ENCODE measurements at regions not wholly inside any gene's neighbourhood (a gene's known extent, or its start where the extent isn't known, plus 50 kb on each side); places are given as distances from the start of the nearest gene placed in this dataset.

- TF ChIP-seq GATA1 (IDR thresholded peaks at IDR 0.05; ENCODE audit: low read depth, low read length) (no peak), POLR2A (IDR thresholded peaks at IDR 0.05; ENCODE audit: low read length) (no peak)
- no peak for DNase-seq
Measured at GRCh38 chr19:31715249-31715945, 366.2 kb upstream of the TSHZ3 start.

- TF ChIP-seq POLR2A (IDR thresholded peaks at IDR 0.05; ENCODE audit: low read length) (no peak), GATA1 (IDR thresholded peaks at IDR 0.05; ENCODE audit: low read depth, low read length) (no peak)
- no peak for DNase-seq
Measured at GRCh38 chr19:31716826-31717225, 367.6 kb upstream of the TSHZ3 start.

GRCh38 chr19:31717269-31717923 is 368.2 kb upstream of the TSHZ3 start:
- no peak for TF ChIP-seq POLR2A (IDR thresholded peaks at IDR 0.05; ENCODE audit: low read length)
- no peak for TF ChIP-seq GATA1 (IDR thresholded peaks at IDR 0.05; ENCODE audit: low read depth, low read length)
- DNase-seq = no peak

GRCh38 chr19:31718032-31718431 is 368.8 kb upstream of the TSHZ3 start:
- DNase-seq = no peak
- TF ChIP-seq POLR2A (IDR thresholded peaks at IDR 0.05; ENCODE audit: low read length) (no peak), GATA1 (IDR thresholded peaks at IDR 0.05; ENCODE audit: low read depth, low read length) (no peak)

GRCh38 chr19:31718898-31719297 is 369.7 kb upstream of the TSHZ3 start:
- no peak for TF ChIP-seq POLR2A (IDR thresholded peaks at IDR 0.05; ENCODE audit: low read length)
- TF ChIP-seq GATA1 (IDR thresholded peaks at IDR 0.05; ENCODE audit: low read depth, low read length) = no peak
- no peak for DNase-seq

- DNase-seq = no peak
- TF ChIP-seq GATA1 (IDR thresholded peaks at IDR 0.05; ENCODE audit: low read depth, low read length) (no peak), POLR2A (IDR thresholded peaks at IDR 0.05; ENCODE audit: low read length) (no peak)
Measured at GRCh38 chr19:31723101-31723500, 373.9 kb upstream of the TSHZ3 start.

GRCh38 chr19:31725051-31725450 is 375.8 kb upstream of the TSHZ3 start:
- DNase-seq = no peak
- no peak for TF ChIP-seq GATA1 (IDR thresholded peaks at IDR 0.05; ENCODE audit: low read depth, low read length)
- no peak for TF ChIP-seq POLR2A (IDR thresholded peaks at IDR 0.05; ENCODE audit: low read length)

GRCh38 chr19:31727536-31727935 is 378.3 kb upstream of the TSHZ3 start:
- no peak for DNase-seq
- TF ChIP-seq GATA1 (IDR thresholded peaks at IDR 0.05; ENCODE audit: low read depth, low read length) (no peak), POLR2A (IDR thresholded peaks at IDR 0.05; ENCODE audit: low read length) (no peak)

GRCh38 chr19:31730270-31730669 is 381.0 kb upstream of the TSHZ3 start:
- TF ChIP-seq POLR2A (IDR thresholded peaks at IDR 0.05; ENCODE audit: low read length) (no peak), GATA1 (IDR thresholded peaks at IDR 0.05; ENCODE audit: low read depth, low read length) (no peak)
- no peak for DNase-seq

GRCh38 chr19:31733591-31733990 is 384.4 kb upstream of the TSHZ3 start:
- TF ChIP-seq GATA1 (IDR thresholded peaks at IDR 0.05; ENCODE audit: low read depth, low read length) = no peak
- no peak for TF ChIP-seq POLR2A (IDR thresholded peaks at IDR 0.05; ENCODE audit: low read length)
- no peak for DNase-seq

GRCh38 chr19:31742249-31742648 is 393.0 kb upstream of the TSHZ3 start:
- no peak for DNase-seq
- TF ChIP-seq GATA1 (IDR thresholded peaks at IDR 0.05; ENCODE audit: low read depth, low read length) (no peak), POLR2A (IDR thresholded peaks at IDR 0.05; ENCODE audit: low read length) (no peak)

- no peak for DNase-seq
- TF ChIP-seq POLR2A (IDR thresholded peaks at IDR 0.05; ENCODE audit: low read length) = no peak
- no peak for TF ChIP-seq GATA1 (IDR thresholded peaks at IDR 0.05; ENCODE audit: low read depth, low read length)
Measured at GRCh38 chr19:31745731-31746130, 396.5 kb upstream of the TSHZ3 start.

- TF ChIP-seq GATA1 (IDR thresholded peaks at IDR 0.05; ENCODE audit: low read depth, low read length) = no peak
- TF ChIP-seq POLR2A (IDR thresholded peaks at IDR 0.05; ENCODE audit: low read length) = no peak
Measured at GRCh38 chr19:31749231-31749630, 400.0 kb upstream of the TSHZ3 start.

GRCh38 chr19:31759359-31759758 is 410.1 kb upstream of the TSHZ3 start:
- no peak for DNase-seq
- no peak for TF ChIP-seq POLR2A (IDR thresholded peaks at IDR 0.05; ENCODE audit: low read length)
- no peak for TF ChIP-seq GATA1 (IDR thresholded peaks at IDR 0.05; ENCODE audit: low read depth, low read length)

More at GRCh38 chr19:31749231-31749630, 400.0 kb upstream of the TSHZ3 start:
- DNase-seq = no peak
